GM04503 (cell line): ENCODE measurements at regions not wholly inside any gene's neighbourhood (a gene's known extent, or its start where the extent isn't known, plus 50 kb on each side); places are given as distances from the start of the nearest gene placed in this dataset.

ENCODE experiments used
- DNase-seq: peaks from one replicate; pipeline ENCODE4 v3.0.0-alpha.2; 2012; ENCODE audit warnings: low read depth

DNA sequence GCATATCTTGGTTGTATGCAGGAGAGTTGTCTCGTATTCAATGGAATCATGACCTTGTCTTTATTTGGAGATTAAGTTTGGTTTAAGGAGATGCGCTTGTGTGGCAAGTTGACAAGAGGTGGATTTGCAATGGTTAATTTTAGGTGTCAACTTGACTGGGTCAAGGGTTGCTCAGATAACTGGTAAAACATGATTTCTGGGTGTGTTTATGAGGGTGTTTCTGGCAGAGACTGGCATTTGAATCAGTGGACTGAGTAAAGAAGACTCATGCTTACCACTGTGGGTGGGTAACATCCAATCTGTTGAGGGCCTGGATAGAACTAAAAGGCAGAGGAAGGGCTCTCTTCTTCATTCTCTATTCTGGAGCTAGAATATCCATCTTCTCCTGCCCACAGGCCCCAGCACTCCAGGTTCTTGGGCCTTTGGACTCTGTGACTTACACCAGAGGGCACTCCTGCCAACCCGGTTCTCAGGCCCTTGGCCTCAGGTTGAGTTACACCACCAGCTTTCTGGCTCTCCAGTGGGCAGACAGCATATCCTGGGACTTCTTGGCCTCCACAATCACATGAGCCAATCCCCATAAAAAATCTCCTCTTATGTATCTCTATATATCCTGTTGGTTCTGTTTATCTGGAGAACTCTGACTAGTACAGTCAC lies 141.5 kb upstream of the ARID2 start:
- DNase-seq, result no peak

DNA sequence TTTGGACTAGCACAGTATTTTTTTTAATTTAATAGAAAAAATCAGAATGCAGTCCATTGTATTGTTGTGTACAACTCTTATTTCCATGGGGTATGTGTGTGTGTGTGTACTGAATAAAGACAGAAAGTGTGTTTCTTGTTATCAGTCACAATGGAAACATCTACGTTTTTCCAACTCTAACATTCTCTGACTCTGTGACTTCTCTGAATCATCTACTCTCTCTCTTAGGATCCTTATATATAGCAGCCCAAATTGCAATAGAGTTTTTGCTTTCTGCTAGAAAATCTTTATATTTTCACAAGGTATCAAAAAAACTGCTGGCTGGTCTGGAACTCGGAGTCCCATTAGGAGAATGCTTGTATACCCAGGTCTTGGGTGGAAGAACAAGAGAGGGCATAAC lies 138.9 kb upstream of the ARID2 start:
- DNase-seq, result no peak

DNA sequence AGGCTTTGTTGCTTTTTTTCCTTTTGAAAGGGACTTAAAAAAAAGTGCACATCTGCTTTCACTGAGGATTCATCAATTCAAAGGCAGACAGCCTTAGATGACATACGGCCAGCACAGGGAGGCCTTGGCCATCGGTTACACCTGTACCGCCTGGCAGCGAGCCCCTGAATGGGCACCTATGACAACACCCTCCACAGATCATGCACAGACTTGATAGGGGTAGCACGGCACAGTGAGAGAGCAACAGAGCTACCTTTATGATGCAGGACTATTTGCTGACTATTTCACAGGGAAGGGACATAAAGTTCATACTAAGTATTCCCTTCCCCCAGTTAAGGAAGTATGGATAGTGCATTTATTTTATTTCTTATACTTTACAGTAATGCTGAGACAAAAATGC lies 137.9 kb upstream of the ARID2 start:
- no peak for DNase-seq

DNA sequence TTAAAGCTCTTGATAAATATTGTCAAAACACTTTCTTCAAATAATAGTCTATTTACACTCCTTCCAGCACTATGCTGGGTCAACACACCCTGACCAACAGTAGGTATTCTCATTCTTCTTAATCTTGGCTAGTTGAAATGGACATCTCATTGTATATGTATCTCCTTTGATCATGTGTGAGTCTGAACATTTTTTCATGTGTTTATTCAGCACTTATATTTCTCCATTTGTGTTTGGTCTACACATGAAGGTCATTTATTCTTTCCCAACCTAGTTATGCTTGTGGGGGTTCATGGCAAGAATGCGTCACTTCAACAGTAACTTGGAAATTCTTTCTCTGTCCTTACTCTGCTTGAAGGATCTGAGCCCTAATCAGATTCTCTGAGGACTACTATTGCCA lies 133.1 kb upstream of the ARID2 start:
- no peak for DNase-seq

DNA sequence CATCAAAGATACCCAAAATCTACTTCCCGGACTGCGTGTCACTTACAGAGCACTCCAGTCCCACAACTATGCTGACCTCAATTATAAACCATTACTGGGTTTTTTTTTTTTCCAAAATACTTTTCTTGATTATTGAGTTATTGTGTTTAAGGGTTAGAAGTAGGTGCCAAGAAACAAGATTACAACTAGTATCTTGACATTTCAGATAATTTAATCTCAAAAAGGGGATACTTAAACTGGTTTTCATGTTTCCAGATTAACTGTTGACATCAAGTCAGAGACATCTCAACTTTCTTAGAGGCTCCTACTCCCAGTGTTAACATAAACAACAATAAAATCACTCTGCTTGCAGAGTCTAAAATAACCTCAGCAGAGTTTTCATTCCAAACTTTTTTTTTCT lies 131.2 kb upstream of the ARID2 start:
- DNase-seq, result no peak

DNA sequence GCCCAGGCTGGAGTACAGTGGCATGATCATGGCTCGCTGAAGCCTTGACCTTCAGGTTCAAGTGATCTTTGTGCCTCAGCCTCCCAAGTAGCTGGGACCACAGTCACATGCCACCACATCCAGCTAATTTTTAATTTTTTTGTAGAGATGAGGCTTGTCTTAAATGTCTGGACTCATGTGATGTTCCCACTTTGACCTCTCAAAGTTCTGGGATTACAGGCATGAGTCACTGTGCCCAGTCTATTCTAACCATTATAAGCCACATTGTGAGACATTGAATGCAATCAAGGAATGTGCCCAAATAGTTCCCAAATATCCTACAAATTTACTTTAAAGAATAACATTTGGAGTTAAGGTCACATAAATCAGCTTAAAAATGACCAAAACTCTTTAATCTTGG lies 130.7 kb upstream of the ARID2 start:
- DNase-seq, result no peak

DNA sequence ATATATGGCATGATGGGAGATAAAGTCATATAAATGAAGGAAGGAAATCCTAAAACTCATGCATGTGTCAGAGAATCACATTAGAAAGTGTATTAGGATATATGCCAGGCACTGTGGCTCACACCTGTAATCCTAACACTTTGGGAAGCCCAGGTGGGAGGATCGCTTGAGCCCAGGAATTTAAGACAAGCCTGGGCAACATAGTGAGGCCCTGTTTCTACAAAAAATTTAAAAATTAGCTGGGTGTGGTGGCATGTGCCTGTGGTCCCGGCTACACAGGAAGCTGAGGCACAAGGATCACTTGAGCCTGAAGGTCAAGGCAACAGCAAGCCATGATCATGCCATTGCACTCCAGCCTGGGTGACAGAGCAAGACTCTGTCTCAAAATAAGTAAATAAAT lies 130.3 kb upstream of the ARID2 start:
- DNase-seq, result no peak

DNA sequence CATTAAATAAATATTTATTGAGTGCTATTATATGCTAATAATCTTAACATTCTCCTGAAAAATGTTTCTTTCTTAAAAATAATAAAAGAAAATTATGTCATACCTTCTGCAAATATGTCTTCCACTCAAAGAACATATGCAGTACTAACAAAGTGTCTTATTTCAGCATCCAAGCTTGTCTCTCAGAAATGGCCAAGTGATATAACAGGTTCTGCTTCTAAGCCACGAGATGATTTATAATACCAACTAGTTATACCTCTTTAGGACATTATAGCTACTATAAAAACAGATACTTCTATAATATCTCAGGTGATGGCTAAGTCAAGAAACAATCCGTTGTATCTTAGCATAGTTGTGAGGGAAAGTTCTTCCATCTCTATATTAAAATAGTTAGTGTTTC lies 128.1 kb upstream of the ARID2 start:
- no peak for DNase-seq

DNA sequence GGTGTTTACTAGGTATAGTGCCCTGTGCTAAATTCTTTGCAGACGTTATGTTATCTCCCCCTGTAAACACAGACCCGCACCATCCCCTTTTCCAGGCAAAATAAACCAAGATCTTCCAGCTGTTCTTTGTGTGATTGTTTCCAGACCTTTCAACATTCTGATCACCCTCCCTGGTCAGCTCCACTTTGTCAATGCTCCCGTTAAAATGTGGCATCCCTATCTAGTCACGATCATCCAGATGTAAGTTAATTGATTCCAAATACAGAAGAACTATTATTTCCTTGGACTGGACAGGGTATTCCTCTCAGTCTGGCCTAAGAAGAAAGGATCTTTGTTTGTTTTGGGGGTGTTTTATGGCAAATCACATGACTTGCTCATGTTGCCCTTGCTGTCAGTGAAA lies 127.6 kb upstream of the ARID2 start:
- DNase-seq, result no peak

DNA sequence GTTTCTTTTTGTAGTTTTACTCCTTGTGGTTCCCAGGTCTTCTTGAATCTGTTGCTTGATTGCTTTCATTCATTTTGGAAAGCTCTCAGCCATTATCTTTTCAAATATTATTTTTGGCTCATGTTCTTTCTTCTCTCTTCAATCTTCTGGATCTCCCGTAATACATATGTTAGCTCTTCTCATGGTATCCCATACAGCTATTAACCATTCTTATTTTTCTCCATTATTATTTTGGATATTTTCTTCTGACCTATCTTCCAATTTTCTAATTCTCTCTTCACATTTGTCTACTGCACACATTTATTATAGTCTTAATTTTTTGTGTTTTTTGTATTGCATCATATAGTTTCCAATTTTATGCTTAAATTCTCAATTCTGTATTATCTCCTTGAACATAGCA lies 123.9 kb upstream of the ARID2 start:
- no peak for DNase-seq

DNA sequence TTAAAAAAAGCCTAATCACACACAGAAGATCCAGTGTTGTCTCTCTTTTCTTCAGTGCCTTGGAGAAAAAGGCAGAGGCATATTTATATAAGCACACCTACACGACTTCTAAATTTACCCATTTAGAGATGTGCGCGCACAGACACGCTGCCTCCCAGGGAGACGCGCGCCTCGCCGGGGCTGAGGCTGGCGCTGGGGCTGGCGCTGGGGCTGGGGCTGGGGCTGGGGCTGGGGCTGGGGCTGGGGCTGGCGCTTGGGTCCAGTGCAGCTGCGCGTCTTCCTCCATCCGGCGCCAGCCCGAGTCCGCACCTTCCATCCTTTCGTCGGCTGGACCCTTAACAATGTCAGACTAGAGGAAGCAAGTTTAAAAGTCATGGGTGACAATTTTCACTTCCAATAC lies 118.4 kb upstream of the ARID2 start:
- no peak for DNase-seq

DNA sequence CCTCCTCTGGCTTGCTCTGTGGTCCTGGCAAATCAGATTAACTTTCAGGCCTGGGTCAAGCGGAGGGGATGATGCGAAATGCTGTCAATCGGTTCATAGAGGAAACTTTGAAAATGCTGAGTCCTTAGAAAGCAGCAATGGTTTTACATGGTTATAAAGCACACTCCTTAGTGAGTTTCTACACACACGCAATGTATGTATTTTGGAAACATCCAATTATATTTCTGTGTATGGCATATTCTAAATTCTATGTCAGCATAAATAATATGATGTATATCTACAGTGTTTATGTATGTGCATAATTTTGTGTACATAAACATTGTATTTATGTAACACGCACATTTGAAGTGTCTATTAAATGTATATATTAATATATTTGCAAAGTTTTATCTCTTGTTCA lies 118.0 kb upstream of the ARID2 start:
- DNase-seq, result no peak

DNA sequence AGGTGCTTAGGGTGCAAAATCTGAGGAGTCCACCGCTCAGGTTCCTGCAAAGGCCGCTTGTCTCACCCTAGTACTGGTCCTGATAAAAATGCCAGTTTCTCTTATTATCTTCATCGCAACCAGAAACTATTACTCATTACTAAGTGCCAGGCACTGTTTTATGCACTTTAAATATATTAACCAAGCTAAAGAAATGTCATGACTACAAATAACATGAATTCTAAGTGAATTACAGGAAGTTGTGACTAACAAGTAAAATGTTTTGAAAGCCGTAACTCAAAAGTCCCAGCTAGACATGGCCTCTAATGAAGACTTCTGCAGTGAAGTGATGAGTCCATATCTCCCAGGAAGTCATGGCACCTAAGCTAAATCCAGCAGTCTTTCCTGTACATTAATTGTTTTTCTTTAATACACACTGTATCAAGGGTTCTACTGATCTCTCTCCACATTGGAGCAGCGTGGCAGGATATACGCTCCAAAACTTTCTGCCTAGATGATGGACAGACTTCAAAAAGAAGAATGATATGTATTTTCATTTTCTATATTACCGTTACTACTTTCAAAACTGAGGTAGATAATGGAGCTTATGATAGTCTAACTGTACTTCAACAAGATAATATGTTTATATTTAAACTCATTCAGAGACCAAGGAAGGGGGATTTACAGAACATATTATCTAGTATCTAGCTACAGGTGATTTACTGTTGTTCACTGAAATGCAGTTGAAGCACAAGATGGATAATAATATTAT lies 117.3 kb upstream of the ARID2 start:
- DNase-seq, result no peak

DNA sequence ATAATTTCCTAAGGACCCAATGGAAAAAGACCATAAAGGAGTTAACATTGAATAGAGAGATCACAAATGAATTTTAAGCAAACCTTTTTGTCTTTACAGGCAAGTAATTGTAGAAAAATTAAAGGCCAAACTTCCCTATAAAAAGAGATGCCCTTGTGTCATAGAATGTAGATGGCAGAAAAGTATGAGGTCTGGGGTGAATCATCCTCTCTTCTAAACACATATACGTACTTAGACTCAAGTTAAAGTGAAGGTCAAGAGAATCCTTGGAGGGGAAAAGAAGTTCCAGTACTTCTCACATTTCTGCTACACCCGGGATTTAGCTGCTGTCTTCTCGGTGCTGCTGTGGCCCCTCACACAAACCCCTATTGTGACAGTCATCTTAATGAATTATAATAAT lies 116.2 kb upstream of the ARID2 start:
- DNase-seq, result no peak

DNA sequence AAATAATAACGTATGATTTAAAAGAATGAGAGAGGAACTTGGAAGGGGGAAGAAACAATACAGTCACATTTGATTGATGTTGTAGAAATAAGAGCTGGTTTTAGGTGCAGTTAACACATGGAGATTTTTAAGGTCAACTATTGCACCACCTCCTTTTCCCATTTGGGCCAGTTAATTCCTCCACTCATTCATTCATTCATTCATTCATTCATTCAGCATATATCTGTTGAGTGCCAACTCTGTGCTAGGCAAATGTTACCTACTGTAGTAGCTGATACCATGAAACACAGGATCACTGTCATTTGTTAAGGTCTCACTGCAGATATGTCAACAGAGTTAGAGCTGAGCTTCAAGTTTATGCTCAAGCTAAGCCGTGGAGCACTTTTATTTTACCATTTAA lies 115.7 kb upstream of the ARID2 start:
- no peak for DNase-seq

DNA sequence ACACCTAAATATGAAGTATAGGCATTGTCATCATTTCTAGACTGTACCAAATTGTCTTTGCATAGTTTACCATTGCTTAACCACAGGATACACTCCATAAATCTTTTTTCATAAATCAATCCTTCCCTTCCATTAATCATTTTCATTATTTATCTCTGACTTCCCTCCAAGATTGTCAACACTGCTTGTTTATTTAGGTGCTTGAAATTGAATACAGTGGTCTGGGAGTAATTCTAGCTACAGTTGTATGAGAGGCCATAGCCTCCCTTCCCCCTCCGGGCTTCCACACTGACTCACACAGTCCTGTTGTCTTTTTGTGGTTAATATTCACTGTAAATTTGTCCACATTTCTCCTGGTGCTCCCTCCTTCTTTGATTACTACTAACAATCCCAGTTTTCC lies 114.2 kb upstream of the ARID2 start:
- DNase-seq, result no peak

DNA sequence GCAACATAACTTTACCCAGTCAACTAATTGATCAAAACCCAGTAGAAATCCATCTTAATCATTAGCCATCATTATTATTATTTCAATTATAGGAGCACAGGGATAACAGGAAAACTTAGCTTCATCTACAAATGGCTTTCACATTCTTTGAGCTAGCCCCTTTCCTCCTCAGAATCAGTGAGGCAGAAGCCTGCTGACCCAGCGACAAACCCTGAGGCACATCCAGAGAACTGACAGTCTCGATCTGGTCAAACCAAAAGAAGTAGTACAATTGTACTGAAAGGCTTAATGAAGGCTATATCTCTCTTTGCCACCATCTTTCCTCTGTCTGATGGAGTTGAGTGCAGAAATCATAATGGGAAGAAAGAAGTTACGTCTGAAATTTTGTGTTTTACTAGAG lies 109.8 kb upstream of the ARID2 start:
- DNase-seq, result no peak

DNA sequence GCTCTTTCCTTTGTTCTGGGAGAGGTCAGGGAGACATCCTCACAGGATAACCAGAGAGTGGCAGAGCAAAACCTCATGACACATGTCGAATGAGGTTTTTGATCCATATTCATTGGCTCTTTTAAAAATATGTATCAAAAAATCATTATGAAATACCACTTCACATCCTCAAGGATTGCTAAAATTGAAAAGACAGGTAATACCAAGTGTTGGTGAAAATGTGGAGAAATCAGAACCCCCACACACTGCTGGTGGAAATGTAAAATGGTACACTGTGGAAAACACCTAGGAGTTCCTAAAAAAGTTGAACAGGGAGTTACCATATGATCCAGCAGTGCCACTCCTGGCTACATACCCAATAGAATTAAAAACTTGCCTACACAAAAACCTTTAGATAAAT lies 107.8 kb upstream of the ARID2 start:
- DNase-seq, result no peak

DNA sequence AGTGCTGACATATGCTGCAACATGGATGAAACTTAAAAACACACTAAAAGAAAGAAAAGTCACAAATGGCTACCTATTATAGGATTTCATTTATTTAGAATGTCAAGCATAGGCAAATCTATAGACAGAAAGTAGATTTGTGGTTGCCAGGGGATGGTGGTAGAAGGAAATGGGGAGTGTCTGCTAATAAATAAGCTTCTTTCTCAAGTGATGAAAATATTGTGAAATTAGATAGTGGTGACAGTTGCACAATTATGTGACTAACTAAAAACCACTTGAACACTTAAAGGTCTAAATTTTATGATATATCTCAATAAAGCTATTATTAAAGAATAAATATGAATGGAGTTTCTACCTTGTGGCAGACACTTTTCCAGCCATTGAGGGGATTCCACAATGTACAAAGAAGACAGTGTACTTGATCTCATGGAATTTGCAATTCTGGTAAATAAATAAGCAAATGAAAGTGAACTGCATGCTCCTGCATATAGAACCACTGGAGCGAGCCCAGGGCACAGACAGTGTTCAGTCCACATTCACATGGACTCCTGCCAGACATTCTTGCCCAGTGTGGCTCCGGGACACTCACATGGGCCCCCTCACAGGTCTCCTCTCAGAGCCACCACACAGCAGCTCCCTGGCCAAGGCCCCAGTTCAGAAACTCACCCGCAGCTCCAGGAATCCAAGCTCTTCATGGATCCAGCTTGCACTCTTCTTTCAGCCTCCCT lies 107.1 kb upstream of the ARID2 start:
- DNase-seq, result no peak

DNA sequence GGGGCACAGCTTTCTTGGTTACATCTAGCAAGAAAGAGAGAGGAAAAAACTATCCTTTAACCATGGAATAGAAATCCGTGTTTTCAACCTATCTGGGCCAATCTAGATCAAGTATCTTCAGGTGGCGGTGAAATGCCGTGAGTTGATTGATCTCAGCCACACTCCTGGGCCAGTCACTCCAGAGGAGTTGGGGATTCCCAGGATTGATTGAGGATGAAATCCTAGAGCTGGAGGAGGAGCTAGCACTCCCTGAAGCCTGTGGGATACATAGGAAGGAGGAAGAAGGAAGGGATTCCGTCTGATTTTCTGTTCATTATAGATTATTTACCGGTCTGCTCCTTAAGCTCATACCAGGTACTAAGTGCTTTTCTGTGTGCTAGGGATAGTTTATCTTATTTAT lies 106.3 kb upstream of the ARID2 start:
- no peak for DNase-seq

DNA sequence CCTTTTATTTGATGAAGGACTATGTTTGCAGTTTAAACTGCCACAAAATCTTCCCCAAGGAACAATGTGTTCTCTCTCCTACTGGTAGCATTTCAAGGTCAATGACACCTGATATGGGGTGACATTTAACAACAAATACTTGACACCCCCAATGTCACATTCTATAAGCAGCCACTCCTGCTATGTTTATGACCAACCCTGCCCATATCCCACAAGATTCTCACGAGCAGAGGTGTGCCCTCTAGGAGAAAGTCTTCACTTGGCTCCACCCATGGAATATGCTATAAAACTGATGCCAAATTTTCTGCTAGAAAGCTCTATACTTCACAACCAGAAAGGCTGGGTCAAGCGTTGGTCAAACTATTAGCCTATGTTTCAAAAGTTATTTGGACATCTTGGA lies 105.6 kb upstream of the ARID2 start:
- no peak for DNase-seq

DNA sequence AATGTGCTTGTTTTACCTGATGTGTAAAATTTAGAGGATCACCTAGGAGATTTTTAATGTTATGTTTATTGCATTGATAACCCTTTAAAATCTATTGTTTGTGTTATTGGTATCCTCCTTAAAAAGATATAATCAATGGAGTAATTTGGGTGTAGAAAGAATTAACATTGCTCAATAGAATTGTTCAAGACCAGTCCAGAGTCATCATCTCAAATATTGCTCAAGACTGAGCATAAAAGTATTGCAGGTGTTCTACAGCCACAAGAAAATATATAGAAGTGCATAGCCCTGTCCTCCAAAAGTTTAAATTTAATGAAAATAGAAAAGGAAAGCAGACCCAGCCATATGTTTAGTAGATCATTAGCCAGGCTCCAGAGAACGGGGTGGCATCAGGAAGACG lies 102.5 kb upstream of the ARID2 start:
- DNase-seq, result no peak

DNA sequence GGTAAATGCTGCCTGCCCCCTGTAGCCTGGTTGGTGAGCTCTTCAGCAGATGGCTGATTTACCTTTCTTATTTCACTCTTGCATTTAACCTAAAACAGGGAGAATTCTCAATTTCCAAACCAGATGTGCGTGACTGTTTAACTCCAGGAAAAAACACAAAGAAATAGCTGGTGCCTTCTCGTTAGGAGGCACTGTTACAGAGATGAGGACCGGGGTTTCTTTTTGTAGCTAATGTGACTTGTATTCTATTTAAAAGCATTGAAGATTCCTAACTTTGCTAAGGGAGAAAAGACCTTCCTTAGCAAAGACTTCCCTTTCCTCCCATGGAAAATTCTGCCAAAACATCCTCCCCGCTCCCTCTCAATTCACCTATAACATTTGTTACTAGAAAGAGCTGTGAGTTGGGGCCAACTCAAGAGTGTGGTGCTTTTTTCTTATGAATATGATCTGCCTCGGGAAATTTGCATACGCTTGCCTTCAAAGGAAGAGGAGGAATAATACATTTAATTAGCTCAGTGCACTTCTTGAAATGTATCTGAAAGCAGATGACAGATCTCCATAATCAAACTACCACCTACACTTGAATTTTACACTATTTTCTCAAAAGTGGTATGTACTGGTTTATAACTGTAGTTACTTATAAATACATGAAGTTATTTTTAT lies 102.0 kb upstream of the ARID2 start:
- DNase-seq, result no peak
